ENCODE measurements at regions not wholly inside any gene's neighbourhood (a gene's known extent, or its start where the extent isn't known, plus 50 kb on each side); places are given as distances from the start of the nearest gene placed in this dataset.

DNA sequence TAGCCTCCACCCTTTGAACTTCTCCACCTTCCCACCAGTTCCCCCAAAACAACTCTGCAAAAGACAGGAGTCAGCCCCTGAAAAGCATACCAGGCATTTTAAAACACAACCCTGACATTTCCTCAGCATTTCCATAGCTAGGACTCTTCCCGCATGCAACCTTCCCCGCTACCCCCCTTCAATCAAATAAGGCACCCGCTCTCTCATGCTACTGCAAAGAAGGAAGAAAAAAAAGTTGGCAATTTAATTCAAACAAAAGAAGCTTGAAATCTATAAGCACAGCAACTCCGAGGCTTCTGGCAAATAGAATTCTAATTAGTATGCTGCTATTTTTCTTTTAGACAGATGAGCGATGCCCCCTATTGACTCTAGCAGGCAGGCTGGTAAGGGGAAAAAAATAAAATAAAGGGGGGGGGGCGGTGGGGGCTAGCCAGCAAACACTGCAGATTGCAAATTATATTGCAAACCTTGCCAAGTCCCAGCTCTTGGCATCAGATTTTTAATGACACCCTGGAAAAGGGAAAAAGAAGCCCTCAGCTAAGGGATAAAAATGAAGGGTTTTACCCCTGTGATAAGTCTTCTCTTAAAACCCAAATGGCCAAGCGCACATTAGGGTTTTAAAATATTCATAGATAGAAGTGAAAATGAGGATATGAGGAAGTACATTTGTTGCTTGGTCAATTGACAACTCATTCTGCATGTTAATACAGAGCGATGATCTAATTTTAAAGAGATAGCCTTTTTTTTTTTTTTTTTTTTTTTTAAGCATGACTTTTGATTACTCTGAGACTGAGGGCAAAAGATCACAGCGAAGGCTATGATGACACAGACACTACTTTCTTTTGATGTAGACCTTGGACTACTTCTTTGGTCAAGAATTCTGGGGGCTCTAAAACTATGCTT is 255.2 kb downstream of the NR2F2 start:
- 81% methylated on average over 8 of the region's 9 CpGs for WGBS
- H3K36me3 ChIP-seq (ENCODE audit: insufficient read depth, low read length) = no peaks in the 10 kb centered on the region
- H3K9me3 ChIP-seq (ENCODE audit: insufficient read depth, low read depth, low read length) = no peaks in the 10 kb centered on the region
- peaks cover 38% of the 10 kb centered on the region for H3K4me1 ChIP-seq (ENCODE audit: insufficient read depth, low read length)
- H3K9ac ChIP-seq (ENCODE audit: low read depth, low read length) = no peak overlapping the region
- no peak overlapping the region for H3K27ac ChIP-seq (ENCODE audit: low read depth, low read length)
- no peak overlapping the region for H3K4me3 ChIP-seq (ENCODE audit: low read length)
- H3K27me3 ChIP-seq (ENCODE audit: insufficient read depth, low read length) = no peaks in the 10 kb centered on the region

DNA sequence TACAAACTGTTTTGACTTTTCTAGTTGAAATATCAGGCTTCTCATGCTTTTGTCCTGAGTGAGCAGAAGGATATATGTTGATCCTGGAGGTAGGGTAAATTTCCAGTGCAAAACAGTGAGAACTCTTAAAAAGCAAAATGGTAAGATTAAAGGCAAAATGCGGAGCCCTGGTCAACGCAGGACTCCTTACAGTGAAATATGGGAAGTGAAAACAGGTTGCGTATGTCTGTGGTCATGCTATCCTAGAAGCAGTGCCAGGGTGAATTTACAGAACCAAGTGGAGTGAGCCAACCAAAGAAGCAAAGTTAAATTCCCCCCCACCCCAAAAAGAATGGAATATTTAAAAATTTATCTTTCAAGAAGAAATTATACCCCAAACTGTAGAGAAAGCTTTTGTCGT is 256.4 kb downstream of the NR2F2 start:
- Histone ChIP-seq H3K9ac (ENCODE audit: low read depth, low read length) (no peak overlapping the region), H3K27me3 (ENCODE audit: insufficient read depth, low read length) (no peaks in the 10 kb centered on the region), H3K36me3 (ENCODE audit: insufficient read depth, low read length) (no peaks in the 10 kb centered on the region), H3K9me3 (ENCODE audit: insufficient read depth, low read depth, low read length) (no peaks in the 10 kb centered on the region), H3K27ac (ENCODE audit: low read depth, low read length) (no peak overlapping the region), H3K4me1 (ENCODE audit: insufficient read depth, low read length) (peaks cover 34% of the 10 kb centered on the region), H3K4me3 (ENCODE audit: low read length) (no peak overlapping the region)
- 89% methylated on average over 4 of the region's 4 CpGs for WGBS

- Histone ChIP-seq H3K9ac (ENCODE audit: low read depth, low read length) (no peak overlapping the region), H3K27me3 (ENCODE audit: insufficient read depth, low read length) (no peaks in the 10 kb centered on the region), H3K9me3 (ENCODE audit: insufficient read depth, low read depth, low read length) (no peaks in the 10 kb centered on the region), H3K27ac (ENCODE audit: low read depth, low read length) (no peak overlapping the region), H3K4me1 (ENCODE audit: insufficient read depth, low read length) (peaks cover 43% of the 10 kb centered on the region), H3K36me3 (ENCODE audit: insufficient read depth, low read length) (no peaks in the 10 kb centered on the region), H3K4me3 (ENCODE audit: low read length) (no peak overlapping the region)
- 64% methylated on average over 3 of the region's 3 CpGs for WGBS
Observed at GRCh38 chr15:96589864-96590263, 259.4 kb downstream of the NR2F2 start.

- Histone ChIP-seq H3K9ac (ENCODE audit: low read depth, low read length) (no peak overlapping the region), H3K9me3 (ENCODE audit: insufficient read depth, low read depth, low read length) (no peaks in the 10 kb centered on the region), H3K27me3 (ENCODE audit: insufficient read depth, low read length) (no peaks in the 10 kb centered on the region), H3K4me3 (ENCODE audit: low read length) (no peak overlapping the region), H3K27ac (ENCODE audit: low read depth, low read length) (no peak overlapping the region), H3K4me1 (ENCODE audit: insufficient read depth, low read length) (peaks cover 17% of the 10 kb centered on the region), H3K36me3 (ENCODE audit: insufficient read depth, low read length) (no peaks in the 10 kb centered on the region)
- 71% methylated on average over 7 of the region's 7 CpGs for whole genome bisulfite sequencing
Observed at GRCh38 chr15:96593735-96594134, 263.2 kb downstream of the NR2F2 start.

DNA sequence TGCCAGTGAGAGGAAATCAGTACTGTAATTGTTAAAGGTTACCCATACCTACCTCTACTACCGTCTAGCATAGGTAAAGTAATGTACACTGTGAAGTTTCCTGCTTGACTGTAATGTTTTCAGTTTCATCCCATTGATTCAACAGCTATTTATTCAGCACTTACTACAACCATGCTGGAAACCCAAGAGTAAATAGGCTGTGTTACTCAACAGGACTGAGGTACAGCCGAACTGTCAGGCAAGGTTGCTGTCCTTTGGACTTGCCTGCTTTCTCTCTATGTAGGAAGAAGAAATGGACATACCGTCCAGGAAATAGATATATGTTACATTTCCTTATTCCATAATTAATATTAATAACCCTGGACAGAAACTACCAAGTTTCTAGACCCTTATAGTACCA is 265.5 kb downstream of the NR2F2 start:
- no peak overlapping the region for H3K4me3 ChIP-seq (ENCODE audit: low read length)
- H3K27ac ChIP-seq (ENCODE audit: low read depth, low read length) = no peak overlapping the region
- H3K36me3 ChIP-seq (ENCODE audit: insufficient read depth, low read length) = no peaks in the 10 kb centered on the region
- H3K27me3 ChIP-seq (ENCODE audit: insufficient read depth, low read length) = no peaks in the 10 kb centered on the region
- 95% methylated on average over 2 of the region's 3 CpGs for WGBS
- peaks cover 10% of the 10 kb centered on the region for H3K4me1 ChIP-seq (ENCODE audit: insufficient read depth, low read length)
- H3K9me3 ChIP-seq (ENCODE audit: insufficient read depth, low read depth, low read length) = no peaks in the 10 kb centered on the region
- no peak overlapping the region for H3K9ac ChIP-seq (ENCODE audit: low read depth, low read length)

DNA sequence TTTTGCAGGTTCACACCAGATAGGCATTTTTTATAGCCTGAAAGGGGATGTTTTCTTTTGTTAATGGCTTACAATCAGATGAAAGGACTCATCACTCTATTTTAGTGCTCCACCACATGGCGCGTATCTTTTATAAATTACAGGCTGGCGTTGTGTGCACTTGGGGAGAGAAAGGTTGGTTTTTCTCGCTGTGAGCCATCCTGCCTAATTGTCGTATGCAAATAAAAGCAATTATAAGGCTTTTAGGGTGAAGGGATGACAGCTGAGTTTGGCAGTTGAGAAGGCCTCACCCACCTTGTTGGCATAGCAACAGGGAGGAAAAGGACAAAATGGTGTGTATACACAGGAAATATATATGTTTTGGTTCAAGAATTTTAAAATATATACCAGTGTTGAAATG is 268.0 kb downstream of the NR2F2 start:
- WGBS = 89% methylated on average over 5 of the region's 5 CpGs
- no peaks in the 10 kb centered on the region for H3K36me3 ChIP-seq (ENCODE audit: insufficient read depth, low read length)
- no peak overlapping the region for H3K27ac ChIP-seq (ENCODE audit: low read depth, low read length)
- no peaks in the 10 kb centered on the region for H3K9me3 ChIP-seq (ENCODE audit: insufficient read depth, low read depth, low read length)
- H3K27me3 ChIP-seq (ENCODE audit: insufficient read depth, low read length) = no peaks in the 10 kb centered on the region
- peaks cover 8% of the 10 kb centered on the region for H3K4me1 ChIP-seq (ENCODE audit: insufficient read depth, low read length)
- H3K4me3 ChIP-seq (ENCODE audit: low read length) = no peak overlapping the region
- no peak overlapping the region for H3K9ac ChIP-seq (ENCODE audit: low read depth, low read length)

DNA sequence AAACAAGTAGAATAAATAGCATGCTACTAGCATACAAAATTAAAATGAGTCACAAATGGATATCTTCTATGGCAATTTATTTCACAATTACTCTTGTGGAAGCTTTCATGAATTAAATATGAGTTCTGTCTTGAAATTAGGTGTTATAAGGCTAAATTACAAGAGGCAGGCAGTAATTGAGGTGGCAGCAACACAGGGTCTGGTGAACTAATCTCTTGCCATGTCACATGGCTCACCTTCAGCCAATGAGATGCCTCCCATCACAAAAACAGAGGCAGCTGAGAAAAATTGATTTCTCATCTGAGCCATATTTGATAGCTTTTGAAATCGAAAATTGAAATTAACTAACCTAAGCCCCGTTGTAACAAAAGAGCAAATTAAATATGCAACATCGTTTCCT is 268.8 kb downstream of the NR2F2 start:
- Histone ChIP-seq H3K36me3 (ENCODE audit: insufficient read depth, low read length) (no peaks in the 10 kb centered on the region), H3K4me3 (ENCODE audit: low read length) (no peak overlapping the region), H3K27me3 (ENCODE audit: insufficient read depth, low read length) (no peaks in the 10 kb centered on the region), H3K4me1 (ENCODE audit: insufficient read depth, low read length) (0 out of 2 replicates have a peak, but pooled peaks cover under 1% of the 10 kb centered on the region), H3K9me3 (ENCODE audit: insufficient read depth, low read depth, low read length) (no peaks in the 10 kb centered on the region), H3K27ac (ENCODE audit: low read depth, low read length) (no peak overlapping the region), H3K9ac (ENCODE audit: low read depth, low read length) (no peak overlapping the region)
- WGBS = 87% methylated on average over 3 of the region's 3 CpGs

GRCh38 chr15:96600350-96600749 is 269.9 kb downstream of the NR2F2 start:
- Histone ChIP-seq H3K9me3 (ENCODE audit: insufficient read depth, low read depth, low read length) (no peaks in the 10 kb centered on the region), H3K27me3 (ENCODE audit: insufficient read depth, low read length) (no peaks in the 10 kb centered on the region), H3K4me3 (ENCODE audit: low read length) (no peak overlapping the region), H3K9ac (ENCODE audit: low read depth, low read length) (no peak overlapping the region), H3K27ac (ENCODE audit: low read depth, low read length) (no peak overlapping the region), H3K4me1 (ENCODE audit: insufficient read depth, low read length) (no peaks in the 10 kb centered on the region), H3K36me3 (ENCODE audit: insufficient read depth, low read length) (no peaks in the 10 kb centered on the region)
- WGBS = 91% methylated on average over 4 of the region's 4 CpGs

DNA sequence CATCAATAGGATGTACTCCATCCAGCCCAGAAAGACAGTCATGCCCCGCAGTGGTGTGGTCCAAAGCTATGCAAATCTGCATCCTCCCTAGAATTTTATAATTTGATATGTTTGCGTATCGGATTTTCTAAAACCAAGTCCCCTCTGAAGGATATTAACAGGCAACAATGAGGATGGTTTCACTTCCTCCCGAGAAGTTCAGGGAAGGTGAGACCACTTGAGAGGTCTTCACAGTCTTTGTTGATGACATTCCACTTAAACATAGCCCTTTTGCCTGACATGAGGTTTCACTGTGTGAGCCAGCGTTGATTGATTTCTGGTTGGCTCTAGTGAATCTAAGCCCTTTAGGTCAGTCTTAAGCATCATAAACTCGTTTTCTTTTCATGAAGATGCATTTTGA is 276.1 kb downstream of the NR2F2 start:
- Histone ChIP-seq H3K27ac (ENCODE audit: low read depth, low read length) (no peak overlapping the region), H3K9ac (ENCODE audit: low read depth, low read length) (no peak overlapping the region), H3K9me3 (ENCODE audit: insufficient read depth, low read depth, low read length) (no peaks in the 10 kb centered on the region), H3K27me3 (ENCODE audit: insufficient read depth, low read length) (no peaks in the 10 kb centered on the region), H3K36me3 (ENCODE audit: insufficient read depth, low read length) (no peaks in the 10 kb centered on the region), H3K4me1 (ENCODE audit: insufficient read depth, low read length) (no peaks in the 10 kb centered on the region), H3K4me3 (ENCODE audit: low read length) (no peak overlapping the region)
- WGBS = 95% methylated on average over 6 of the region's 6 CpGs

DNA sequence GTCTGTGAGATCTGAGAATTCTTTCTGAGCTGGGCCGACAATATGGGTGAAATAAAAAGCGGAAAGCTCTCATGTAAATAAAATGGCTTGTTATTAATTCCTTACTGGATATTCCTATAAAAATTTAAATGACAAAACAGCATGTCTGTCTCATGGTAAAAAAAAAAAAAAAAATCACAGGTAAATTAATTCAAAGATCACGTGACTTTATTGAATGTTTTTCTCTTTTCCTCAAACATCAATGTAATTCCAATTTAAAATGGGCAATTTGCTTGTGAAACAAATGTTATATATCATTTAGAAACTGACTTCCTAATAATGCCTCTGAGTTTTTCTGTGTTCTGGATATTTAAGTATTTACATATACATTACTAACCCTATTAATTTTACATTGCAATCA is 280.3 kb downstream of the NR2F2 start:
- H3K4me3 ChIP-seq (ENCODE audit: low read length) = no peak overlapping the region
- H3K4me1 ChIP-seq (ENCODE audit: insufficient read depth, low read length) = no peaks in the 10 kb centered on the region
- WGBS = 100% methylated on average over 1 of the region's 3 CpGs
- H3K27me3 ChIP-seq (ENCODE audit: insufficient read depth, low read length) = no peaks in the 10 kb centered on the region
- 0 out of 2 replicates have a peak, but pooled peaks cover 3% of the 10 kb centered on the region for H3K9me3 ChIP-seq (ENCODE audit: insufficient read depth, low read depth, low read length)
- no peak overlapping the region for H3K9ac ChIP-seq (ENCODE audit: low read depth, low read length)
- no peaks in the 10 kb centered on the region for H3K36me3 ChIP-seq (ENCODE audit: insufficient read depth, low read length)
- H3K27ac ChIP-seq (ENCODE audit: low read depth, low read length) = no peak overlapping the region

GRCh38 chr15:96612917-96613316 is 282.4 kb downstream of the NR2F2 start:
- no peak overlapping the region for H3K27ac ChIP-seq (ENCODE audit: low read depth, low read length)
- 0 out of 2 replicates have a peak, but pooled peaks cover 3% of the 10 kb centered on the region for H3K9me3 ChIP-seq (ENCODE audit: insufficient read depth, low read depth, low read length)
- H3K9ac ChIP-seq (ENCODE audit: low read depth, low read length) = no peak overlapping the region
- no peaks in the 10 kb centered on the region for H3K36me3 ChIP-seq (ENCODE audit: insufficient read depth, low read length)
- 100% methylated on average over 1 of the region's 1 CpG for WGBS
- no peaks in the 10 kb centered on the region for H3K4me1 ChIP-seq (ENCODE audit: insufficient read depth, low read length)
- no peaks in the 10 kb centered on the region for H3K27me3 ChIP-seq (ENCODE audit: insufficient read depth, low read length)
- H3K4me3 ChIP-seq (ENCODE audit: low read length) = no peak overlapping the region

Measured in HUES64 (cell line).